Breast epithelium (tissue), 3 donors: ENCODE measurements at regions not wholly inside any gene's neighbourhood (a gene's known extent, or its start where the extent isn't known, plus 50 kb on each side); places are given as distances from the start of the nearest gene placed in this dataset.

Experiments used
- POLR2A ChIP-seq: fragments of 450-650 bp; IDR thresholded peaks from one replicate; pipeline ENCODE4 v1.6.1; 2016; ENCODE audit warnings: antibody characterized with exemption, mild to moderate bottlenecking, moderate library complexity
- TF ChIP-seq, protein P1 (sequence below), 3 donors: fragments of 450-650 bp; IDR thresholded peaks; one replicate each; pipeline ENCODE4 v1.5.1; 2016 to 2017; ENCODE audit warnings: antibody characterized with exemption in 3 of 3, mild to moderate bottlenecking in 3 of 3, moderate library complexity in 3 of 3

DNA sequence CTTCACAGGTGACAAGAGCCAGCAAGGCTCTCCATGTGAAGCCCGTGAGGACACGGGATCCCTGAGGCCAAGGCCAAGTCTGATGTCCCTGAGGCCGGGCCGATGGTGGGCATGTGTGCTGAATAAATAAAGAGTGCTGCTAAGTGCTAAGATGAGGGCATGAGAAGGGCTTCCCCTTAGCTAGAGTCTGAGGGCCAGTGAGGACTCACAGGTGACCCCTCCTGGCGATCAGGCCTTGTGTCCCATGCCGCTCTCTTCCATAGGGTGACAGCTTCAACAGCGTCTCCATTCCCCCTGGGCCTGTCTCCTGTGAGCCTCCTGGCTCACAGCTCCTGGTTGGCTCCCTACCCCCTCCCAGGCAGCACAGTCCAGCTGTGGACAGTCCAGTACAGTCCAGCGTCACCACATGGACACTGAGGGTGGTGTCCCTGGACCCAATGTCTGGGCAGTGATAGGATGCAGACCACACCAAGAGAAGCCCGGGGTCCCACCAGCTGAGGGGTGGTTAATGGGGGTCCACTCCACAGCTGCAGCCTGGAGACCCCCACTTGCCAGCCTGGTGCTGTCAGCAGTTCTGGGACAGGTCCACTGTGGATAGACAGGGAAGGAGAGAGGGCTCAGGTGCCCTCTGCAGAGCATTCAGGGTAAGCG, 1033.2 kb downstream of the TBC1D22A start:
- TF ChIP-seq, protein P1, sequence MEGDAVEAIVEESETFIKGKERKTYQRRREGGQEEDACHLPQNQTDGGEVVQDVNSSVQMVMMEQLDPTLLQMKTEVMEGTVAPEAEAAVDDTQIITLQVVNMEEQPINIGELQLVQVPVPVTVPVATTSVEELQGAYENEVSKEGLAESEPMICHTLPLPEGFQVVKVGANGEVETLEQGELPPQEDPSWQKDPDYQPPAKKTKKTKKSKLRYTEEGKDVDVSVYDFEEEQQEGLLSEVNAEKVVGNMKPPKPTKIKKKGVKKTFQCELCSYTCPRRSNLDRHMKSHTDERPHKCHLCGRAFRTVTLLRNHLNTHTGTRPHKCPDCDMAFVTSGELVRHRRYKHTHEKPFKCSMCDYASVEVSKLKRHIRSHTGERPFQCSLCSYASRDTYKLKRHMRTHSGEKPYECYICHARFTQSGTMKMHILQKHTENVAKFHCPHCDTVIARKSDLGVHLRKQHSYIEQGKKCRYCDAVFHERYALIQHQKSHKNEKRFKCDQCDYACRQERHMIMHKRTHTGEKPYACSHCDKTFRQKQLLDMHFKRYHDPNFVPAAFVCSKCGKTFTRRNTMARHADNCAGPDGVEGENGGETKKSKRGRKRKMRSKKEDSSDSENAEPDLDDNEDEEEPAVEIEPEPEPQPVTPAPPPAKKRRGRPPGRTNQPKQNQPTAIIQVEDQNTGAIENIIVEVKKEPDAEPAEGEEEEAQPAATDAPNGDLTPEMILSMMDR (IDR thresholded peaks at IDR 0.05) = no peak
- no peak for TF ChIP-seq POLR2A
